ENCODE measurements at regions not wholly inside any gene's neighbourhood (a gene's known extent, or its start where the extent isn't known, plus 50 kb on each side); places are given as distances from the start of the nearest gene placed in this dataset.
"Not testable (repeated sequence)": the region's sequence is repeated elsewhere in the genome, so short reads cannot be mapped to it uniquely, and the experiment has no call there.

DNA sequence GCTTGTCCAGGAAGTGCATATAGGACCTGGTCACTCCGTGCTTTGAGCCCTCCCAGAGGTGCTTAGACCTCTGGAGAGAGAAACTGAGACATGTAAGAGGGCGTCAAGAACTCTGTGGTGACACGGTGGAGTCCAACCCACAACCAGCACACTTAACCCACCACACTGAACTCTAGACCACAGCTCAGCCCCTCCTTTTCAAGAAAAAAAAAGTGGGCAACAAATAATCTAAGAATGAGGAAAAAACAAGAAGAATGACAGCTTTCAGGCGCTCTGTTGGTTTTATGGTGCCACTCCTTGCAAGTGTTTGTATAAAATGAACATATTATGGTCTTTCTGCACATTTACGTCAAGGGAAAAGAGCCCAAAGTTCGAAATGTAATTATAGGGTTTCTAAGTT lies 50.2 kb upstream of the SNAPC3 start:
- no peak for DNase-seq (ENCODE audit: low read depth)

- no peak for DNase-seq (ENCODE audit: low read depth)
These were observed 51.2 kb upstream of the SNAPC3 start for GRCh38 chr9:15371448-15371845.

DNA sequence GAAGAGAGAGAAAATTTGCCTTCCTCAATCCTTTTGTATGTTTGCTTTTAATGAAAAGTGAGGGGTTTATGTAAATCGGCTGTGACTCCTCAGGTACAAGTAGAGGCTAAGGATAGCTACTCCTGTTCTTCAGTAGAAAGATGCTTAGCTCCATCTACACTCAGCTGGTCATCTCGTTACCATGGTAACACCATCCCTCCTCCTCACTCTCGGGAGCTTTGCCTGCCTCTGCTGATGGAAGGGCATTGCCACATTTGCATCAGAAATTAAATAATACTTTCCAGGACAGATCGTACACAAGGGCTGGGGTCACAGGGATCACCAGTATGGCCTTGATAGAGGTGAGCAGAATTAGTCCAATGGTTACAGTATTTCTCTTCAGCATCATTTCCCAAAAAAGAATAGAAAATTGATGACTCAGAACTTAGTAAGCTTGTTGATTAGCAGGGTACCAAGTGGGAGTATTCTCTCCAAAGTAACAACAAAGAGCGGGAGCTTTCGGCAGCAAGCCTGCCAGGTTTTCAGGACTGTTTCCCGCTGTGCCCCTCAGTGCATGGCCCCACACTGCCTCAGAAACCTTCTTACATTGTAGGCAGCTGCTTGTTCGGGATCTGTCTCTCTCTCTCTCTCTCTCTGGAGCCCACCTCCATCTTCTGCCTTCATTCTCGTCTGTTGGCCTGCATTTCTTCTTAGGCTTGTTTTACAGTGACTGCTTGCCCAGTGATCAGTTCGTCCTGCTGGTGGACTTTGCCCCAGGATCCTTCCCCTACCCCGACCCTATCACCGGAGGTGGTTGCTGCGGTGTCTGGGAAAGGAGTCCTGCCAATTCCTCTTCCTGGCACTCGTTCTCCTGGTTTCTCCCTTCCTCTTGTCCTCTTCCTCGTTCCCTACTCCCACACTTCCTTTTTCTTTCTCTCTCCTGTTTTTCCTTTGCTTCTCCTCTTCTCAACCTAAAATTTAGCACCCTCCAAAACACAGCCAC lies 51.9 kb upstream of the SNAPC3 start:
- no peak for DNase-seq (ENCODE audit: low read depth)

- no peak for DNase-seq (ENCODE audit: low read depth)
These were observed 52.8 kb upstream of the SNAPC3 start for GRCh38 chr9:15369871-15370270.

DNA sequence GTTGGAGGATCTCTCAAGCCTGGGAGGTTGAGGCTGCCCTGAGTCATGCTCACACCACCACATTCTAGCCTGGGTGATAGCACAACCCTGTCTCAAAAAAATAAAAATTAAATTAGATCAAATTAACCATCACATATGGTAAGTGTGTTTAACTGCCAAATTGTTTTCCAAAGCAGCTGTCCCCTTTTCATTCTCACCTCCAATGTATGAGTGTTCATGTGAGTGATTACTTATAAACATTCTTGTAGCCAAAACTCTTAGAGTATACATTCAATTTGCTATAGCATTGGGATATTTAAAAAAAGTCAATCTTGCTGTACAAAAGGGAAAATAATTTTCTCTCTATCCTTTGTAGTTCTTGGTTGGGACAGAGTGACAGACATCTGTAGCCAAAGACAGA lies 53.4 kb upstream of the SNAPC3 start:
- DNase-seq (ENCODE audit: low read depth), result no peak

- DNase-seq (ENCODE audit: low read depth), result not testable (repeated sequence)
These were observed 57.6 kb upstream of the SNAPC3 start for GRCh38 chr9:15364975-15365553.

GRCh38 chr9:15361737-15362136 lies 54.7 kb upstream of the TTC39B start:
- DNase-seq (ENCODE audit: low read depth), result peak; percentile 10

DNA sequence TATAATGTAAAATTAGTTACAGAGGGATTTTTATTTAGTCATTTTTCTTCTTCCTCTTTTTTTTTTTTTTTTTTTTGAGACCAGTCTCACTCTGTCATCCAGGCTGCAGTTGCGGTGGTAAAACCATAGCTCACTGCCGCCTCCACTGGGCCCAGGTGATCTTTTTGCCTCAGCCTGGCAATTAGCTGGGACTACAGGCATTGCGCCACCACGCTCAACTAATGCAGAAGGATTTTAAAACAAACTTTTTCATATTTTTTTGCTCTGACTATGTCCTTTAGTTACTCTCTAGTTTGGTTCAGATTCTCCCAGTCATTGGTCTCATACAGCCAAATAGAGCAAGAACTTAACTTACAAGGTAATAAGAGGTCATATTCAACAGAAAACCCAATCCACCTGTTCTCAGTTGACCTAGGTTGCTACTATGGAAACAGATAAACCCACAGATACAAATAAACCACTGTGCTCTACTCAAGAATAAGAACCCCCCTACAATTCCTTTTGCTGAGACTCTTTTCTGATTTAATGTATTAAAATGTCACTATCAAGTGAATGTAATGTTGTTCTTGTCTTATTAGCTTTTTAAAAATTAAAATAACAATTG lies 50.1 kb upstream of the TTC39B start:
- DNase-seq (ENCODE audit: low read depth), result no peak
